NCI-H2171 treated with DMSO at 0.1 percent for 48 hours (cell line): ENCODE measurements at regions not wholly inside any gene's neighbourhood (a gene's known extent, or its start where the extent isn't known, plus 50 kb on each side); places are given as distances from the start of the nearest gene placed in this dataset.
"Not testable (repeated sequence)": the region's sequence is repeated elsewhere in the genome, so short reads cannot be mapped to it uniquely, and the experiment has no call there.

ENCODE experiments used
- DNase-seq: peaks from one replicate; lab custom pipeline; 2025; lab: John Stamatoyannopoulos, UW

DNA sequence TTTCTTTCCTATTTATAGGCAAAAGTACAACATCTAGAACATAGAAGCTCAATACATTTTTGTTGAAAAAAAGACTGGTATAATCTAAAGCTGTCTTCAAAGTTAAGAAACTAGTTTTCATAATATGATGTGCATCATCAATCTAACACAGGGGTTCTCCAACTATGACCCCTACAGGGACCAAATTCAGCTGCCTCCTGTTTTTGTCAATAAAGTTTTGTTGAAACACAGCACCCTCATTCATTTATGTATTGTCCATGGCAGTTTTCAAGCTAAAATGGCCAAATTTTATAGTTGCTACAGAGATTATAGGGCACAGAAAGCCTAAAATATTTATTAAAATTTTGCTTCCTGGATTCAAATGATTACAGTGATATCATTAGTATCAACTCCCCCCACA, 452.9 kb downstream of the CCER1 start:
- DNase-seq = no peak

DNA sequence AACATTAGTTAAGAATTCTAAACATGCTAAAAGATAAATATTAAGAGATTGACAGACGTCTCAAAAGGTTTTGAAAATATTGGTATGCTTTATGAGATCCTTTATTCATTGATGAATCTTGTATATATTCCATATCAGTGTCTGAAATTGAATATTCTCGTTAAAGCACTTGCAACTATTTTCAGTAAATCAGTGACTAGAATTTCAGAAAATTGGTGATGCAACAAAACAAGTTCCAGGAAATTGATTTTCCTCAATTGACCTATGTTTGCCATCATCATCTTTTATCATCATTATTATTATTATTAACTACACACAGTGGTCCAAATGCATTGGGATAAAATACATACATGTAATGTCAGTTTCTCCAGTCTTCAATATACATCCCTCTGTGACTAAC, 453.6 kb downstream of the CCER1 start:
- no peak for DNase-seq

DNA sequence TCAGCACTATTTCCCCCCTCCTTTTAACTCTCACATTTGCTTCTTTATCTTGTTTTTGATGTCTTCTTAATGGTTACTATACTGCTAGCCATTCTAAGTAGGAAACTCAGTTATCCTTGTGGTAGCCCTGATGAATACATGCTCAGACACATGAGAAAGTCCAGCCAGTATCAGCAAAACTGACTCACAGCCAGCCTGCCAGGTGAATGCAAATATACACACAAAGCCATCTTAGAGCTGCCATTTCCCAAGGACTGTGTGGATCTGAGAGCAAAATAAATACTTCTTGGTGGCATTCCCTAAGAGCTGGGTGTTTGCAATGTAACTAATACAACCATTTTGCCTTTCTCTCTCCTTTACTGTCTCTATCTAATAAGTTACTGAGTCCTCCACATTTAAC, 455.2 kb downstream of the CCER1 start:
- DNase-seq = no peak

DNA sequence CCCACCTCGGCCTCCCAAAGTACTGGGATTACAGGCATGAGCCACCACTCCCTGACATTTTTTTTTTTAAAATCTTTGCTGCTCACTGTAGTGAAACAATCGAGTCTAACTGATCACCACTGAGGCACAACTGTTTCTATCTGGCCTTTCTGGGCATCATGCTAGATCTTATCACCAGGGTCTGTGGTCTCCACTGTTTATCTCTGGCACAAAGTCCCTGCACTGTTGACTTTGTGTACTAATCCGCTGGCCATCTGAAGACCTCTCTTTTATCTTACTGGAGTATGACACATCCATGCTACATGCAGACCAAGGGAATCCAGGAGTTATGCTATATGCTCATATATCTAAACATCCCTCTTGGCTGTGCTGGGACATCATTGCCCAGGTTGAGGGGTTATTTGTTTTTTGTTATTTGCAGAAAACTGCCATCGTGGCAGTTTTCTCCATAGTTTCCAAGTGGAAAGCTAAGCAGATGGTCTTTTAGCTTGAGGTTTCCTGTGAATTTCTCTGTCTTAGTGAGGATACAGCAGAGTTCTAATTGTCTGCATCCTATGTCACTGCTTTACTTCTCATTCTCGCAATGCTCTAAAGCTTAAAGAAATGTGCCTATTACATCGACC, 456.9 kb downstream of the CCER1 start:
- no peak for DNase-seq

DNA sequence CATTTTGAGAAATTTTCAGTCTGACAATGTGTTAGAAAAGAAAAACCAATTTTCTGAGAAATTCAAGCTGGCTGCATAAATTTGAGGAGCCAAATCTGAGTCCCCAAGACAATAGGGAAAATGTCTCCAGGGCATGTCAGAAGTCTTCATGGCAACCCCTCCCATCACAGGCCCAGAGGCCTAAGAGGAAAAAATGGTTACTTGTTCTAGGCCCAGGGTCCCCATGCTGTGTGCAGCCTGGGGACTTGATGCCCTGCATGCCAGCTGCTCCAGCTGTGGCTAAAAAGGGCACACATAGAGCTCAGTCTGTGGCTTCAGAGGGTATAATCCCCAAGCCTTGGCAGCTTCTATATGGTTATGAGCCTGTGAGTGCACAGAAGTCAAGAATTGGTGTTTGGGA, 464.6 kb downstream of the CCER1 start:
- no peak for DNase-seq

DNA sequence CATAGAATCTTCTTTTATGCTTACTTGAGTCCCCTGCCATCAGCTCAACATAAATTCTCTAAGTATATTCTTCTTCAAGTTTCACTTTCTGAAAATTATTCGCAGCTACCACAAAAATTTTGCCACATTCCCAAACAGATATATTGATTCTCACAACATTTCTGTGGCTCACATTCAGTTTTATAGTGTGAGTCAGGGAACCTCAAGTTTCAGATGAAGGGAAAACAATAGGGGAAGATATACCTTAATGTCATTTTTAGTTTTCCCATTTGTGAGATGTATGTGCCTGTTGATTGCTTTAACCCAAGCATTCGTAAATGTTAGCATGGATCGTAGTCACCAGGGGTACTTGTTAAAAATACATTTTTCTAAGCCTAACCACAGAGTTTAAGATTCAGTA, 465.8 kb downstream of the CCER1 start:
- DNase-seq = no peak

DNA sequence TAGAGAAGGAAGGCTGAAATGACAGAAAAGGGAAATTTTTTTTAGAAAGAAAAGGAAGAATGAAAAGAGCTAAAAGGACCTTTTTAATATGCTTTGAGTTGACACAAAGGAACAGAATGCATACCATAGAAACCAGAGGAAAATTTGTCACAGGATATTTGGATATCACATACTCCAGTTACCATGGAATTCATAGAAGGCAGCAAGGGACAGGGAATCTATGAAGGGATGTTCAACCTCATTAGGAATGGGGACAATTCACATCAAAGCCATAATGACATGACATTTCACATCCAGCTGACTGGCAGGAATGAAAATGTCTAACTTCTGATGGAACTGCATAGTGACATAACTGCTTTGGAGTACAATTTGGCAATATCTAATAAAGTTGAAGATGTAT, 469.4 kb downstream of the CCER1 start:
- DNase-seq = no peak

DNA sequence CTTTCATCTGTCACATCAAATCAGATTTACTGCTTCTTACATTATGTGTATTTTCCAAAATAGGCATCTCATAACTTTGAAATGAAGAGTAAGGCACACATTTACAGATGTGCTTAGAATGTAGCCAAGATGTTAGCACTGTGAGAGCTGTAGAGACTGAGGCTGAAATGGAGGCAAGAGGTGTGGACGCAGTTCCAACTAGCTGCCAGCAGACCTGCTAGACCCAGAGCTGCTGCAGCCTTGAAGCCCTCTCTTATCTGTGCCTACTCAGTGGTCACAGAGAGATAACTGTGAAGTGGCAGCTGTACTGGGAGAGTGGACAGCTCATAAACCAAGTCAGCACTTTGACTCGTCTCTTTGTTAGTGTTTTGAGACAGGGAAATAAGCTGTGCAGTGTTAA, 470.9 kb downstream of the CCER1 start:
- no peak for DNase-seq

DNA sequence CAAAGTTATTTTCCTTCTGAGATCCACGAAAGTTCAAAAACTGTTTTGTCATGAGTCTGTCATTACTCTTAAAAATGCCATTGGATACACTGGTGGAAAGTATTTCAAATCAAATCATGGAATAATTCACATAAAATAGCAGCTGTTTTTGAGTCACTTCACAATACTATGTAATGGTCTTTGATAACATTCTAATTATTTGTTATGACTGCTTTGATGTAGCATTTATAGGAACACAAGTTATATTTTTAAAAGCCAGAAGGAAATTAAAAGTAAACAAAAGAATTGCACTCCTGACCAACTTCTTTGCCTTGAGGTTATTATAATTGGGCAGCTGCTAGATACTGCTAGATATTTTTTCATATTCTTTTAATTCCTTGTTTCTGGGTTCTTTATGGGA, 473.2 kb downstream of the CCER1 start:
- DNase-seq = no peak

DNA sequence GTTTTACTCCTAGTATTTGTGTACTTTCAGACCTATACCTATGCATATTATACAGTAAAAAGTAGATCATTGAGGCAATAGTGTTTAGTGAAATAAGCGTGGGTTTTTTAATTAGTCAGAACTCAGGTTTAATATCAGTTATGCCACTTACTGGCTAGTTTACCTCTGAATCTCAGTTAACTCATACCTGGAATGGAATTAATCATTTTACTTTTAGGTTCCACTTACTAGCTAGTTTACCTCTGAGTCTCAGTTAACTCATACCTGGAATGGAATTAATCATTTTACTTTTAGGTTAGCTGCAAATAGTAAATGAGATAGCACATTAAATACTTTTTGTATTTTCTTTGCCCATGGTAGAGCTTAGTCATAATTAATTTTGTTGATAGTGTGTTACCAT, 475.7 kb downstream of the CCER1 start:
- DNase-seq = no peak

DNA sequence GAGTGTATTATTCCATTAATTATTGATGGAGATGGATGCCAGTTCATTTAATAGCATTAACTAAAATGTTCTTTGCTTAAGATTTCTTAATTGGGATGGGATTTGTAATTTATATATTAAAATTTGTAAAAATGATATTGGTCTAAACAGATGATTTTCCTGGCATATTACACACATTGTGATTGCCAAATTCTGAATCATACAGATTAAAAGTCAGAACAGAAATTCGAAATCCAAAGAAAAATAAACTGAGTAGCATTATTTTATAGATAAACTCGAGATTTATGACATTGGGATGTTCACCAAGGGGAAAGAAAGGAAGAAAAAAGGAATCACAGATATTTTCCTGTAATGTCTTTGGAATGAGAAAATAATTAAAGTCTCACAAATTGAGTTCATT, 481.1 kb downstream of the CCER1 start:
- no peak for DNase-seq

DNA sequence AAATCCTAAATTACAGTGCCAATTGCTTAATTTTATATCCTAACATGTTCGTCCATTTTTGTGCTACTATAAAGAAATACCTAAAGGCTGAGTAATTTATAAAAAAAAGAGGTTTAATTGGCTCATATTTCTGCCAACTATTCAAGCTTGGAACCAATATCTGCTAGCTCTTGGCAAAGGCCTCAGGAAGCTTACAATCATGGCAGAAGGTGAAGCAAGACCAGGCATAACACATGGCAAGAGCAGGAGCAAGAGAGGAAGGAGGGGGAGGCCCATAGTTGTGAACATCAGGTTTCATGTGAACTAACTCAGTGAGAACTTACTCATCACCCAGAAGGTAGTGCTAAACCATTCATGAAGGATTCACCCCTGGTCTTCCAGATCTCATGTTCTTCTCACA, 494.3 kb downstream of the CCER1 start:
- DNase-seq = no peak

DNA sequence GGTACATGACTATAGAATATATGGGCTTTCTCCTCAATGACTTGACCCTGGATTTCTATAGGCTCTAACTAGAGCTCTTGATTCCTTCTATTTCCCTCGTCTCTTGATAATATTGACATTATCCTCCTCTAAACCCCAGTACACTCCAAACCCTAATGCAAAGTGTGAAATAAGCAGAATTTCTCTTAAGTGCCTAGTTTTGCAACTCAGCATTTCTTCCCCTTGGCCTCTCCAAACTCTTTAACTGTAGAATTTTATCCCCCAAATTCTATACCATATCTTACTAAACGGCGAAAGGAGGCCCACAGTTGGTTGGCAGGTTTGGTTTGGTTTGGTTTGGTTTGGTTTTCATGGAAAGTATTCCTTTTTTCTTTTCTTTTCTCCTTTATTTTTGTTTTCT, 498.7 kb downstream of the CCER1 start:
- no peak for DNase-seq

DNA sequence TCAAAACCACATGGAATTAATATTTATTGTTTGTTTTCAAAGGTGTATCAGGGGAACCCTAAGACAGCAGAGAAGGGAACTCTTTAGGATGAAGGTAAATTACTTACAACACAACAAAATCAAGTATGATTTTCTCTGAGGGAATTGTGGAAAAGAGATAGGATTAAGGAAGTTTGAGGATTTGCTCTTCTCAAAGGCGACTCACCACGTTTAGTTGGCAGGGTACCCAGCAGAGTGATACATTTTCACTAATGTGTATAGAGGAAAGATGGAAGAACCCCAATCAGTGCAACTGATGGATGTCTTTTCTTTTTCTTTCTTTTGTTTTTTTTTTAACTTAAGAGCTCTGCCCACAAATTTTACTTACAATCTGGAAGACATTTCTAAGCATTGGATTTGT, 499.2 kb downstream of the CCER1 start:
- no peak for DNase-seq

DNA sequence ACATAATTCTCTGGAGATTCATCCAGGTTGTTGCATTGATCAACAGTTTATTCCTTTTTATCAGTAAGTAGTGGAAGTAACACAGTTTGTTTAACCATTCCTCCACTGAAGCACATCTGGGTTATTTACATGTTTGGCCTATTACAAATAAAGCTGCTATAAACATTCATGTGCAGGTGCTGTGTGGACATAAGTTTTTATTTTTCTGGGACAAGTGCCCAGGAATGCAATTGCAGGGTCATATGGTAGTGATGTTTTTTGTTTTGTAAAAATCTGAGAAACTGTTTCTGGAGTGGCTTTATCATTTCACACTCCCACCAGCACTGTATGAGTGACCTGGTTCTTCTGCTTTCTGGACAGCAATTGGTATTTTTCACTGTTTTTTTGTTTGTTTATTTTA, 505.4 kb downstream of the CCER1 start:
- DNase-seq = no peak

DNA sequence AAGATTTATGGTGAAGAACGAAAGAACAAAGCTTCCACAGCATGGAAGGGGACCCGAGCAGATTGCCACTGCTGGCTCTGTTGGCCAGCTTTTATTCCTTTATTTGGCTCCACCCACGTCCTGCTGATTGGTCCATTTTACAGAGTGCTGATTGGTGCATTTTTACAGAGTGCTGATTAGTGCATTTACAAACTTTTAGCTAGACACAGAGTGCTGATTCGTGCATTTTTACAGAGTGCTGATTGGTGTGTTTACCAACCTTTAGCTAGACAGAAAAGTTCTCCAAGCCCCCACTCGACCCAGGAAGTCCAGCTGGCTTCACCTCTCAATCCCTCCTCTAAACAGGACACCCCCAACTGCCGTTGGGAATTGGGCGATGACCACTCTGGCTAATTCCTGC, 511.5 kb downstream of the CCER1 start:
- not testable (repeated sequence) for DNase-seq

DNA sequence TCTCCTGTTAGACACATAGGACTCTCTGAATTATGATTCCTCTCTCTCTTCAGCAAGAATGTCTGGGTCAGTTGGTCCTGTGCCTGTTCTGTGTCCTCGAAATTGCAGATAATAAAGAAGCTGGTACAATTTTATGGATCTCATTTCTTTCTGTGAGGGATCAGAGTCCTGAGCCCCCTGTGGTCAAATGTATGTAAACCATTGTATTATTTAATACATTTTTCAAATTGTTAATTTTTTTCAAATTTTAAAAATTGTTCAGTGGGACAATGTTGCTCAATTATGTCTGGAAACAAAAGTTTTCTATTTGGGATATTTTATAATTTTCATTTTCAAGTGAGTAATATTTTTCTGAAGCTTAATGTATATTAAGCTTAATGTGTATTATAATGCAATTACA, 513.5 kb downstream of the CCER1 start:
- DNase-seq = no peak

DNA sequence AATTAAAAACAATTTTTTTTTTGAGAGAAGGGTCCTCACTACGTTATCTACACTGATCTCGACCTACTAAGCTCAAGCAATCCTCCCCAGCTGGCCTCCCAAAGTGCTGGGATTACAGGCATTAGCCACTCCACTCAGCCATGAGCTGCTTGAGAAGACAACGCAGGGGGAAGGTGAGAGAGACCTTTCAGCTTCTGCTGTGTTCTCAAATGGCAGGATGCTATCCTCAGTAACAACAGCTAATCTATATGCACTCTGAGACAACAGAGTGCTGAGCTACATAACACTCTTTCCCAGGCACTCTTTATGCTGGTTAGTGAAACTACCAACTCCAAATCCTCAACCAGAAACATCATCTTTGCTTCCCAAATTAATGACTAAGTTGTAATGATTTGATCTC, 526.1 kb downstream of the CCER1 start:
- no peak for DNase-seq

DNA sequence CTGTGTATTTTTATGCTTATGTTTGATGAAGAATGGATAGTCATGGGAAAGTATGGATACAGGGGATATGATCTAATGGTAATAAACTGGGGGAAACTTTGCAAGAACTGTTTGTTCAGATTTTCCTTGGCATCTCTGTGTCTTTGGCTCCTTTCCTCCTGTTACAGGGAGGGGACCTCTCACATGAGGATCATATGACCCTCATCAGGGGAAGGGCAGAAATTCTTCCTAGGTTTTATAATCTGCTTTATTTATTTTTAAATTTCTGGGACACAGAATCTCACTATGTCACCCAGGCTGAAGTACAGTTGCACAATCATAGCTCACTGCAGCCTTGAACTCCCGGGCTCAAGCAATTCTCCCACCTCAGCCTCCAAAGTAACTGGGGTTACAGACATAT, 526.5 kb downstream of the CCER1 start:
- no peak for DNase-seq

DNA sequence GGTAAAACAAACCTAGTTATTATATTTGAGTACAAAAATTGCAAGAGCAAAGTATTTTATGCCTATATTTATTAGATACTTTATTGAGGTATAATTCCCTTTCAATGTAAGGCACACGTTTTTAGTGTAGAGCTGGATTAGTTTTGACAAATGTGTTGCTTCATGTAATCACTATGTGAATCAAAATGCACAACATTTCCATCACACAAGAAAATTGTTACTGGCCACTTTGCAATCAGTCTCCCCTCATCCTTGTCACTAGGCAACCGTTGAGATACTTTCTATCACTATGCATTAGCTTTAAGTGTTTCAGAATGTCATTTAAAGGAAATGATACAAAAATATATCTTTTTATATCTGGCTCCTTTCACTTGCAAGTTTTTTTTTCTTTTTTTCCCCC, 531.0 kb downstream of the CCER1 start:
- DNase-seq = no peak

DNA sequence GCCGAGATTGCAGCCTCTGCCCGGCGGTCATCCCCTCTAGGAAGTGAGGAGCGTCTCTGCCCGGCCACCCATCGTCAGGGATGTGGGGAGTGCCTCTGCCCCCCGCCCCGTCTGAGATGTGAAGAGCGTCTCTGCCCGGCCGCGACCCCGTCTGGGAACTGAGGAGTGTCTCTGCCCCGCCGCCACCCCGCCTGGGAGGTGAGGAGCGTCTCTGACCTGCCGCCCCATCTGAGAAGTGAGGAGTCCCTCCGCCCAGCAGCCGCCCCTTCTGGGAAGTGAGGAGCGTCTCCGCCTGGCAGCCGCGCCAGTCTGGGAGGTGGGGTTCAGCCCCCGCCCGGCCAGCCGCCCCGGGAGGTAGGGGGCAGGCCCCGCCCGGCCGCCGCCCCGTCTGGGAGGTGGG, 544.0 kb downstream of the CCER1 start:
- no peak for DNase-seq

DNA sequence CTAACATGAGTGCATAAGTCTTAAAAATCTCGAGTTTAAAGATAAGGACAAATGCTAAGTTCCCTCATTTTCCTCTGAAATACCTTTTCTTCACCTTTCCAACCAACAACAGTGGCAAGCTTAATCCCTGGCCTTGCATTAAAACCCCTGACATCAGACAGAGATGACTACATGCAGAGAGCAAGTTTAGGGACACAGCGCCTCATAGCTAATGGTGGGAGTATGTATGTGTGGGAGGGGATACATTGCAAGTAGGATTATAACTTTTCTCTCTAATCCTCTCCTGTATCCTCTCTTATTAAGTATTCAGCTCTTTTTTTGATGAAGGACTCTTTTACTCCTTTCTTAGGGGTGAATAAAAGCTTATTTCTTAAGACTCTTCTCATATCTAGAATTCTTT, 547.1 kb downstream of the CCER1 start:
- DNase-seq = no peak

DNA sequence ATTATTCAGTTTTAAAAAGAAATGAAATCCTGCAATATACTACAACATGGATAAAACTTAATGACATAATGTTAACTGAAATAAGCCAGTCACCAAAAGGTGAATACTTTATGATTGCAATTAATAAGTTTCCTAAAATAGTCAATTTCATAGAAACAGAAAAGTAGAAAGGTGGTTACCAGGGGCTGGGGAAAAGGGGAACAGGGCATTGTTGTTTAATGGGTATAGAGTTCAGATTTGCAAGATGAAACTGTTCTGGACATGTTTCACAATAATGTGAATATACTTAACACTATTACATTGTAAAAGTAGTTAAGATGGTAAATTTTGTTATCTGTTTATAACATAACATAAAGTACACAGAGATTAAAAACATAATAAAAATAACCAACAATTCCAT, 550.9 kb downstream of the CCER1 start:
- DNase-seq = no peak

DNA sequence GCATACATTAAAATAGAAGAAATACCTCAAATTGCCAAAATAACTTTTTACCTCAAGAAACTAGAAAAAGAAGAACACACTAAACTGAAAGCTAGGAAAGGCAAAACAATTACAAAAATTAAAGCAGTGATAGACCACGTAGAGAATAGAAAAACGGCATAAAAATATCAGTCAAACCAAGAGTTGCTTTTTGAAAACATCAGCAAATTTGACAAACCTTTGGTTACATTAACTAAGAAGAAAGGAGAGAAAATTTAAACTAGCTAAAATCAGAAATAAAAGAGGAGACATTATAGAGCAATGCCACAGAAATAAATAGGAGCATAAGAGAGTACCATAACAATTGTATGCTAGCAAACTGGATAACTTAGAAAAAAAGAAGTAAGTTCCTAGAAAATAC, 553.8 kb downstream of the CCER1 start:
- no peak for DNase-seq

DNA sequence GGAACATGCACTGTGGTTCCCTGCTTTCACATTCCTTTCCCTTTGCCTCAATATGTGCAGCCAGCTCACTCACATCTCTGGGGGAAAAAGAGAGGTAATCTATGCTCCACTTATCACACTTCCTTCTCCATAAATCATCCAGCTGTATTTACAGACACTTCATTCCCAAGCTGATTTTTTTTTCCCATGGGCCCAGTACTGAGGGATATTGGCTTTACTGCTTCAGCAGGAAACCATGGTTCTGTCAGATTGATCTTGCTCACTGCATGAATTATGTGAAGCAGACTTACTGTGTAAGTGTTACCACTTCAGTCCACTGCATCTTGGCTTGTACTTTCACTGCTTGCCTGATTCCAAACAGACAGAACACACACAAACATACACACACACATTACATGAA, 555.6 kb downstream of the CCER1 start:
- no peak for DNase-seq
